HG03159 (cell line): ENCODE measurements at regions not wholly inside any gene's neighbourhood (a gene's known extent, or its start where the extent isn't known, plus 50 kb on each side); places are given as distances from the start of the nearest gene placed in this dataset.

Source experiments
- ATAC-seq: cut with Tn5 transposase; IDR thresholded peaks from one replicate; pipeline ENCODE4 v1.9.1; 2021; ENCODE audit warnings: mild to moderate bottlenecking, moderate library complexity; ENCODE audit not compliant: unreplicated experiment

DNA sequence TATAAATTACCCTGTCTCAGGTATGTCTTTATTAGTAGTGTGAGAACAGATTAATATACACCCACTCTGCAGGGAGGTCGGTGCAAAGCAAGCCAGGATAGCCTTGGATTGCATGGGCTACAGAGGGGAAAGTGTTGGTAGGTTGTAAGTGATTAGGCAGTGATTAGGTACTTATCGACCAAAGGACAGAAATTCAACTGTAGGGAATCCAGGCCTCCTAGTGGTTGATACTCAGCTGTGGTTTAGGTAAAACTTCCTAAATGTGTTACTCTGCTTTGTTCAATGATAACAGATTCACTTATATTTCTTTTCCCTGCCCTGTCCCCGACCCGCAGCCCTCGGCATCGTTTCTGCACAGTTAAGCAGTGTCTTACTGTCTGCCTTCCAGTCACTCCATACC is 444.0 kb downstream of the FIGN start:
- ATAC-seq: no peak

DNA sequence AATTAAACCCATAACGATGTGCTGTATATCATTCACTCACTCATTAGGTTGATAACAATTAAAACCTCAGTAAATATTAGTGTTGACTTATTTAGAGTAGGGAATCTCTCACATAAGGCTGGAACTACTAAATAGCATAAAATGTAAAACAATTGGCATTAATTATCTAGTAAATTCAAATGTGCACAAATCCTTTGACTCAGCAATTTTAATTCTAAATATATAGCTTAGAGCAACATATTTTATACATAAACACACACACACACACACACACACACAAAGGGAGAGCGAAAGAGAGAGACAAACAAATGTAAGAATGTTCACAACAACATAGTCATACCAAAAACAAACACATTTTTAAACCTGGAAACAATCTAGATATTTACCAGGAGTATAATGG is 443.1 kb upstream of the KCNH7 start:
- ATAC-seq: no peak

DNA sequence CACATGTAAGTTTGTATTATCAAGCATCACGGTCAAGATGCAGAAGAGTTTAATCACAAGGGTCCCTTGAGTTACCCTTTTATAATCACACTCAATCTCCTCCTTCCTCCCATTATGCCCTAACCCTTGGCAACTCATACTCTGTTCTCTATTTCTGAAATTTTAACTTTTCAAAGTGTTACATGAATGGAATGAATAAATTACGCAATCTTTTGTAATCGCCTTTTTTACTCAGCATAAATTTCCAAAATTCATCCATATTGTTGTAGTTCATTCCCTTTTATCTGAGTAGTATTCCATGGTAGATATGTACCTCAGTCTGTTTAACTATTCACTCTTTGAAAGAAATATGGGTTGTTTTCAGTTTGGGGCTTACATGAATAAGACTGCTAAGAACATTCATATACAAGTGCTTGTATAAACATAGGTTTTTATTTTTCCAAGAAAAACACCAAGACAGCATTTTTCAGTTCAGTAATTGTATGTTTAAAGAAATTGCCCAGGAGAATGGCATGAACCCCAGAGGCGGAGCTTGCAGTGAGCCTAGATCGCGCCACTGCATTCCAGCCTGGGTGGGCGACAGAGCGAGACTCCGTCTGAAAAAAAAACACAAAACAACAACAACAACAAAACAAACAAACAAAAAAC is 430.9 kb upstream of the KCNH7 start:
- ATAC-seq: no peak

DNA sequence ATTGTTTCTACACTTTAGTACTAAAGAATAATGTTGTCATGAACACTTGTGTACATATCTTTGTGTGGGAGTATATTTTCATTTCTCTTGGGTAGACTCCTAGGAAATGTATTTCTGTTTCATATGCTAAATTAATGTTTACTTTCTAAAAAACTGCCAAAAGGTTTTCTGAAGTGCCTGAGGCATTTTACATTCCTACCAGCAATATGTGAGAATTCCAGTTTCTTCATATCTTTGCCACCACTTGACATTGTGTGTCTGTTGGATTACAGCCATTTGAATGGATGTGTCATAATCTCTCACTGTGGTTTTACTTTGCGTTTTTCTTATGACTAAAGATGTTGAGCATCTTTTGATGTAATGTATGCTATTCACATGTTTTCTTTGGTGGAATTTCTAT is 428.2 kb upstream of the KCNH7 start:
- ATAC-seq: no peak

DNA sequence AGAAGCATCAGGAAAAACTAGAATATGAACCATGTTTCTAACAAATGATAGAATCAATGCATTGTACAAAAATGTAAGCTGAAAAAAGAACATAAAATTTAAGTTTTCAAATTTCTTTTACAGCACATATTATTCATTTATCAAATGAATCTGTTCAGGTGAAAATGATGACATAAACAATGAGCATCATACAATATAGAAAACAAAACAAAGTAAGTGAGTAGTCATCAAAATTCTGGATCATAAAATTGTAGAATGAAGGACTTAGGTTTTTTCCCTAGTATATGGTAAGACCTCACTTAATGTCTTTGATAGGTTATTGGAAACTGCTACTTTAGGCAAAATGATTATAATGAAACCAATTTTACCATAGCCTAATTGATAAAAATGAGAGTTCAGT is 427.0 kb upstream of the KCNH7 start:
- no peak for ATAC-seq

DNA sequence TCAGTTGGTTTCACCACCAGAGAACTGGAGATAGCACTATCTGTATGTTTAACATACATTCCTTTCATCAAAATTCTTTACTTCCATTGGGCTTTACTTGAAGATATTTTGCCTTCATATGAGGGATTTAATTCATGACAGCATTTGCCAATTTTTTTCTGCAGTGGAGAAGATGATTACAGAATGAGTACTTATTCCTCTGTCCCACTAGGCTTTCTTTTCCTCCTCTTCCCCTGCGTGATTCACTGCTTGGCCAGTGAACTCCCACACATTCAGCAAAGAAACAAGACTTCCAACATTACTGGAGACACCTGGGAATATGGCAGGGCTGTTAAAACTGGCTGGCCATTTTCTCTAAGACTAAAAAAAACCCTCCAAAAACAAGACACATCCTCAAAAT is 425.8 kb upstream of the KCNH7 start:
- ATAC-seq: no peak

DNA sequence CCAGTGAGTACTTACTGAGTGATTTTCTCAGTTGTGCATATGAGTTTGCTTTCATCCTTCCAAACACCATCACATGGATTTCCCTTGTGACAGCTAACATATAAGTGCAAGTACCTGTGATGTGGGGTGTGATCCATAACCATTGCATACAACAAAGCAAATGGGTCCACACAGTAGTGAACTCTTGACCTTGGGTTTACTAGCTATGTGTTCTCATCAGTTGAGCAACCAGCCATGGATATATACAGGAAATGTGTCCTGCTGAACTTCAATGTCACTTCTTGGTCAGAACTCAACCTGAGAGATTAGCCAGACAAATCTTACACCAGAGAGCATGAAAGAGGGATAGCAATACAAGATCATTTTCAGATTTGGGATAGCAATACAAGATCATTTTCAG is 420.9 kb upstream of the KCNH7 start:
- ATAC-seq: no peak

DNA sequence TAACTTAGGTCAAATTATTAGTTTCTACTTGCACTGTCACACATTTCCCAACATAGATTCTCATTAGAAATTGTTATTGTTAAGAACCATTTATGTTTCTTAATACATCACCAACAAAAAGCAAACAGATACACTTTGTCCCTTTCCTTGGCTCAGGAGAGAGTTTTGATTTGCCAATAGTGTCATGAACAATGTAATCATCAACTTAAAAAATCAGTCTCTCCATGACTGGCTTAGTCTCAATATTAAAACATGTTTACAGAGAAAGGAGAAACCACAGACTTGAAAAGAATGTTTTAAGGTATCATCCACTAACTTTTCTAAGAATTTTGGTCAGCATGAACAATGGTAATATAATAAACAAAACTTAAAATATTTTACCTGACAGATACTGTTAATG is 416.5 kb upstream of the KCNH7 start:
- ATAC-seq: no peak

DNA sequence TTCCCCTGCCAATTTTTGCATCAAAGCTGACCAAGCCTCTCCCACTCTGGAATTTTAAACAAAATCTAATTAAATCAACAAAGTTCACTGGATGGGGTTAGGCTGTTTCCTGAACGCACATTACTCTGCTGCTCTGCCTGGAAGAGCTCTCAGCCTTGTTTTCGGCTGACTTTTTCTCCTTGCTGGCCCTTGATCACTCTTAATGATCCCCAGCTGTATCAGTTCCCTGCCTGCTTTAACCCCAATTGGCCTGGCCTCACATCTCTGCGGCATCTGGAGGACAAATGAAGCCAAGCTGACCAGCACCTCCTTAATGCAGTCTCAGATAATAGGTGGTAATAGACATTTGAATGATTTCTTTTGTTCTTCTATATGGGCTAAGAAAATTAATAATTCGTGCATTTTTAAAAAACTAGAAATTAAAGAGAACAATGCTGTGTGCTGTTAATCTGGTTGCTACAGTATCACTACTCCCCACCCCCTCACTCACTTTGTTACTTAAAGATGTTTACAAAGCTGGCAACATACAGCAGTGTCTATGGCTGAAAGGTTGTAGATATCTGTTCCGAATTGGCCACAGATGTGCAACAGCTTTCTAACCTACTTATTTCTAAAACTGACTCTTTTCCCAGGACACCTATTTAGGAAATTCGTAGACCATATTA is 415.2 kb upstream of the KCNH7 start:
- ATAC-seq: no peak

DNA sequence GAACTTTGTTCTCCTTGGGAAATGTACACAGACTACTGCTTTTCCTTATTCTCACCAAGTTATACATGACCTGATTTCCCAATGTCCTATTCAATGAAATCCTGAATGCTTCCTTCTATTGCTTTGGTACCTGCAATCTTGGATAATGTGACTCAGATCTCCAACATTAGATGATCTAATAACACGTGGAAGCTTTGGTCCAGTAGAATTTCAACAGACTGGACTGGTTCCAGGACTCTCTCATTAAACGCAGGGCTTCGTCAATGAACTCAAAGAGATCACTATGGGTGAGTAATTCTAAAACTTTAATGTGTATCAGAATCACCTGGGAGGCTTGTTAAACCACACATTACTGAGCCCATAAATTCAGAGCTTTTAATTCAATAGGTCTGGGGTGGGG is 413.6 kb upstream of the KCNH7 start:
- no peak for ATAC-seq

DNA sequence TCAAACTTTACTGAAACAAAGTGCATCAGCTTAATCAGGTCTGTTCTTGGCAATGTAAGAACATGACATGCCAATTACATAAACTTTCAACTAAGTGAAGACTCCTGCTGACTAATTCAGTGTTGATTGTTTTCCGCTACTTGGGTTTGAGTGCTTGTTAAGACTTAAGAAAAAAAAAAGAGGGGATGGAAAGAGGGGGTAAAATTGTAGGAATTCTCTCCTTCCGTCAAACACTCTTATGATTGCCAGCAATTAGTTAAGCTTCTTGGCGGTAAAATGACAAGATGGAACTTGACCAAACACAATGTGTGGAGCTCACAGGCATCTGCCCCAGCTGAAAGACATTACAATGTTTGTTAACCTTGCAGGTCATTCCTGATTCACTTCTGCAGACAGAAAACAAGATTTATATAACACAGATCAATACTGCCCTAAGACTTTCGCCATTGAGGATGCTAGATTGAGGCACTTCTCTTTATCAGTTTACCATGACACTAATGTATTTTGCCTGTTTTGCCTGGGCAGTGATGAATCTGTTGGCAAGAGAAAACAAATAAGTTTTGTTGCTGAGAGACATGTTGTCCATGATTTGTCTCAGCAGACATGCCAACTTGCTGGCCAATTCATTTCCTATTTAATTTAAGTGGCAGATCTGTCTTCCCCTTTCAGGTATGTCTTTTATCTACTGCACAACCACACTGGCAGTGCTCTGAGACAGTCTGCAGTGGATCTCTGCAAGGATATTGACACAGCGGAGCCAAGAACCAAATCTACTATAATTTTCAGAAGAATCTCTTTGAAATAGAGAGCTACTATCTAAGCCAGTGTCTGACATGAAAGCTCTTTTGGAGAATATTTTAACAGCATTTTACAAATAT is 410.0 kb upstream of the KCNH7 start:
- ATAC-seq: no peak

DNA sequence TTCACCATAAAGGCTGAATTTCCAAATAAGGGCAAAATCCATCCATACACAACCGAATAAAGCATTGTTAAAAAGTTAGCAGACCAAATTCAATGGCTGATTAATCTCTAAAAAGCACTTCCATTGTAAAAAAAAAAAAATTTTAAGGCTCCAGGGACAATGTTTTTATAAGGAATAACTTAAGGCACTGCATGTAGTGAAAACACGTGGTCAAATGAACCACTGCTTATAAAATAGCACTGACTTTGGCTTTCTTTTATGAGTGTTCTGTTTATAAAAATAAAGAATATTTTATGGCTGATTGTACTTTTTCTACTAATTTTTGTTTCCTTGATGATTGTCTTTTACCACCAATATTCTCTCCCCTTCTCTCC is 409.3 kb upstream of the KCNH7 start:
- ATAC-seq: no peak

DNA sequence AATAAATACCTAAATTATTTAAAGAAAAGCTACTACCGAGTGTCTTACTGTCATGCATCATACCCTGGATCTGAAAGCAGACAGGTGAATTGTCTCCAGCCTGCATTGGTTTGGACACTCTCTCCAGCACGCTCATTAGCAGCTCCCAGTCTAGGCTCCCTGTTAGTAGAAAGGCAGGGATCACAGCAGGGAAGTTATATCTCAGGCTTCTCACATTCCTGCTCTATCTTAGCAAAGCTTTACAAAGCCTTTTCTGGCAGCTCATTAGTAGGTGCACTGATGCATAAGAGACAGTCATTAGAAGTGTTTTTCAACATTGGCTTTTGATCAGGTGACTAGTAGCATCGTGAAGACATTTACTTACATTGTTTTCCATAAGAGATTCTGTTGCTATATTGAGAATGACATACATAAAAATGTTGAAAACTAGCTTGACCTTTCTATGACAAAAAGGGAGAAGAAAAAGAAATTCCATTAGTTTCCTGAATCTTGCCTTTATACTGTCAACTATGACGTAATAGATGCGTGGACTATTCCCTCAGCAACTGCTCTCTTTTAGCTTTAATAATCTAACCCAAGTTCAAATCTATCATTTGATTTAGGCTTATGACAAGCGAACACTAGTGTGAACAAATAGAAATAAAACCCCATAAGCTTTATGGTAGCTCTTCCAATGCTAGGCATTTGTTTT is 408.7 kb upstream of the KCNH7 start:
- ATAC-seq: no peak

DNA sequence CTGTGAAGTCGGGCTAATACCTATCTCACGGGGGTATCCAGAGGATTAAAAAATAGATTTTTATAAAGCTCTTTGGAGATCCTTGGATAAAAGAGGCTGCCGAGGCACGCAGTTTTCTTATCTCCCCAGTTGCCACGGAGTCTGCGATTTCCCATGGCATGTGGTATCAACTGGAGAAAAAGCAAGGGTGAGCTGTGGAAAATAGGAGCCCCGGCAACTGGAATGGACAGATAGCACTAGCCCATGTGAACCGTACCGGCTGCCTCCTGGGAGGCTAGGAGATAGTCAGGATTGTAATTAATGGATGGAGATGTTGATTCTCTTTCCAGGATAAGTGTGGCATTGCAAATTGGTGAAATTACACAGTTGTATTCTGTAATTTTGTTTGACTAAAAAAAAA is 407.6 kb upstream of the KCNH7 start:
- ATAC-seq: no peak

DNA sequence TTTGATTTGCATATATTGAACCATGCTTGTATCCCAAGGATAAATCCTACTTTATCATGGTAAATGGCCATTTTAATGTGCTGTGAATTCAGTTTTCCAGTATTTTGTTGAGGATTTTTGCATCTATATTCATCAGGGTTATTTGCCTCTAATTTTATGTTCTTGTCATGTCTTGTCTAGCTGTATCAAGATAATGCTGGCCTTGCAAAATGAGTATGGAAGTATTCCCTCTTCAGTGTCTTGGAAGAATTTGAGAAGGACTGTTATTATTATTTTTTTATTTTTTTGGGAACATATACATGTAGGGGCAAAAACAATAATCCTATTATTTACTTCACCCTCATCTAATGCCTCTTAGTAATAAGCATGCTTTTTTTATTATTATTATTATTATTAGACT is 398.0 kb upstream of the KCNH7 start:
- no peak for ATAC-seq

DNA sequence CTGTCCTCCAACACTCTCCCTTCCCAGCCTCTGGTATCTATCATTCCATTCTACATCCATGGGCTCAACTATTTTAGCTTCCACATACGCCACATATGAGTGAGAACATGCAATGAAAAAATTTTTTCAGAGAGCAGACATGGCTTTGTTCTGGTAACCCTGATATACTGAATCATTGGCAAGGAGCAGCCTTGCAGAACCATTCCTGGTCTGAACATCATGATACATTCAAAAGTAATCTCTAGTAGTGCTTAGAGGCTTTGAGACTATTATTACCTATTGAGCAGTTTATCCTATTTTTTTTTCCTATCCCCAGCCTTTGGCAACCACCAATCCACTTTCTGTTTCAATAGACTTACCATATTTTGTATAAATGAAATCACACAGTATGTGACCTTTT is 393.1 kb upstream of the KCNH7 start:
- ATAC-seq: no peak

DNA sequence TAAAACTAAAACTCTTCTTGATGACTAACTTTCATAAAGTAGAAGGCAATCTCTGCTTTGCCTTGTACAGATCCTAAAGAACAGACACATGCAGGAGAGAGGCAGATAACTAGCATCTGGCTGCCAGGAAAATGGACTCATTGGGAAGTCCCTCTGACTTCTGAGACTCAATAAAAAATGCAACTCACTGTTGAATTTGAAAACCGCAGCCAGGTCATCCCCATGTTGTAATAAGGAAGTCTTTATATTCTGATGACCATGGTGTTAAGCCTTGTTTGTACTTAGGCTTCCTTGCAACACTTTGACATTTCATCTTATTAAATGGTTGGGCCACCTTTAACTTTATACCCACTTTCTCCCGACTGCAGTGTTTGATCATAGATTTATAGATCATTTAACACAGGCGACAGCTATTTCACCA is 375.1 kb upstream of the KCNH7 start:
- ATAC-seq: no peak

DNA sequence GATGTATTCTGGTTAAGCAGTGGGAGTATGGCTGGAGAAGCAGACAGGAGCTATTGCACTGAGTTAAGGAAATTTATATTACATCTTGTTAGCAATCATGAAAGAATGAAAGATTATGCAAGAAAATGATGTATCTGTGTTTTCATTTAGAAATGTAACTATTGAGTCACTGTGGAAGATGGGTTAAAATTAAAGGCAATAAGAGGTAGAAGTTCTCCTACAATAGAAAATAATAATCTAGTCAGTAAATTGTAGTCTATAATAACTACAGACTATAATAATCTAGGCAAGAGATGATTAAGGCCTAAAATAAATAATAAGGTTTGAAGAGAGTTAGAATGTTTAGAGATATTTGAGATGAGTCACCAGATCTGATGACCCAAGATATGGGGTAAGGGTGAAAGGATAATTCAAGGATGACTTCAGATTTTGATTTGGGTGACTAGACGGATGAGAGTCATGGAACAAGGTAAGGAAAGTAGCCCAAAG is 371.9 kb upstream of the KCNH7 start:
- no peak for ATAC-seq

DNA sequence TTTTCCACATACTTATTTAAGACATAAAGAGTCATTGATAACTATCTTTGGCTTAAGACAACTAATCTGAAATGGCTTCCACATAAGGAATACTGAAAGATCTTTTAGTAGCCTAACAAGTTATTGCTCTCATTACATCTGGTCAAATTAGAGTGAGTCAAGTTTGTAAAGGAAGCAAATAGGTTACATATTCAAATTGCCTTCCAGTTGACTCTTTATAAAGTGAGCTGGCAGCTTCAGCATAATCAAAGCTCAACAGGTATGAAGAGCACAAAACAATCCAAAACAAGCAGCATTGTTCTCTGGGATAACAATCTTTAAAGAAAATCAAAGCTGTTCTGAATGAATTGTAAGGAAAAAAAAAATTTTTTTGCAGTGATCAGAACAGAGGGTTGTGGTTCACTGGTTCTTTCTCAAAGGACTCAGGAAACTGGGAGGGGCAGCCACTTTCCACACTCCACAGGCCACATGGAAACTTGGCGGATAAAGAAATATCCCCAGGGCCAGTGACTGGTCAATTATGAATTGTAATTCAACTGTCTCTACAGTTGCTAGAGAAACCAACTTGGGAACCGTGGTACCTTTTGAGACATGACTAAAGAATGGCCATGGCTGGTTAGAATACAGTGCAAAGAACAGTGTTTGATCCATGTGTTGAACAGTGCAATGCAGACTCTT is 369.3 kb upstream of the KCNH7 start:
- ATAC-seq: no peak

DNA sequence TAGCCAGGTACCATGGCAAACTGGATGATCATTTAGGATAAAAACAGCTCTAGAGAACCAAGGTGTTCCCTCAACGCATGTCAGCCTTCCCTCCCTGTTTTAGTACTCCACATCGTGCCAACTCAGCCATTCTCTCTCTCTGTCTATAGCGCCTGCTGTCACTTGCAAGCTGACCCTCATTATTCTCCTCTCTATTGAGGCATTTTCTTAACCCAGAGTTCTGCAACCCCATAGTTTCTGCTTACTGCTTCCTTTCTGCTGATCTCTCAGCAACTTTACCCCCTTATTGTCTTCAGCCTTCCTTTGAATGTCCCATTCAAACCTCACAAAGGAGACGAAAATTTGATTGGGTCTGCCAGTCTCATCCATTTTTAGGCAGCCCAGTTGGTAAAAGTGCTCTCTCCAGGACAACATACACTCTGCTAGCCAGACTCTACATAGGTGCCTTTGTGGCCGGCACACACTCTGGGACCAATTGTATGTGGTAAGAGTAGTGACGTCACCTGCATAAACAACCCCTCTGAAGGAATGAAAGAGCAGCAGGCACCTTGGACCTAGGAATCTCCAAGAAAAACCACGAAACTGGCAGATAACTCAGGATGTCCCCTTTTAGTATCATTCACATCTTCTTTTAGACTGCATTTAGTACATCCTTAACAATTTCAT is 367.2 kb upstream of the KCNH7 start:
- no peak for ATAC-seq
